MCF 10A (cell line): ENCODE measurements at regions not wholly inside any gene's neighbourhood (a gene's known extent, or its start where the extent isn't known, plus 50 kb on each side); places are given as distances from the start of the nearest gene placed in this dataset.
"Not testable (repeated sequence)": the region's sequence is repeated elsewhere in the genome, so short reads cannot be mapped to it uniquely, and the experiment has no call there.

ENCODE experiments used
- BruUV-seq: library from RNA; stranded (reverse); fragments of 400-500 nt; replicated peaks from 2 replicates; lab custom pipeline; 2021; lab: Mats Ljungman, UMichigan
- CTCF ChIA-PET: fragments of 300-600 bp; sonication (Branson Sonifier 250); formaldehyde crosslinking; extraction: SDS; loops from one replicate; lab custom pipeline; 2021; ENCODE audit warnings: antibody characterized with exemption, inconsistent platforms; lab: Yijun Ruan, JAX
- POLR2A ChIA-PET: fragments of 300-600, 350-650 bp; sonication (Branson Sonifier 250); formaldehyde crosslinking; extraction: SDS; loops from one replicate; lab custom pipeline; 2020; ENCODE audit warnings: antibody characterized with exemption, inconsistent platforms; lab: Yijun Ruan, JAX
- DNase-seq: peaks from one replicate; pipeline ENCODE4 v3.0.0-alpha.2; 2018; ENCODE audit not compliant: unreplicated experiment
- H3K27ac Mint-ChIP-seq: one replicate; pipeline ENCODE4 v1.8.0; 2022; ENCODE audit warnings: mild to moderate bottlenecking, low read depth, mixed read lengths; ENCODE audit not compliant: unreplicated experiment
- H3K27me3 Mint-ChIP-seq: one replicate; pipeline ENCODE4 v1.8.0; 2022; ENCODE audit warnings: mixed read lengths; ENCODE audit not compliant: insufficient read depth, unreplicated experiment
- H3K36me3 Mint-ChIP-seq: one replicate; pipeline ENCODE4 v1.8.0; 2022; ENCODE audit warnings: mild to moderate bottlenecking, moderate library complexity, mixed read lengths; ENCODE audit not compliant: insufficient read depth, unreplicated experiment
- H3K4me1 Mint-ChIP-seq: one replicate; pipeline ENCODE4 v1.8.0; 2022; ENCODE audit warnings: mixed read lengths; ENCODE audit not compliant: insufficient read depth, unreplicated experiment
- H3K4me3 Mint-ChIP-seq: one replicate; pipeline ENCODE4 v1.8.0; 2022; ENCODE audit warnings: mild to moderate bottlenecking, moderate library complexity, mixed read lengths; ENCODE audit not compliant: unreplicated experiment
- H3K9me3 Mint-ChIP-seq: one replicate; pipeline ENCODE4 v1.8.0; 2022; ENCODE audit warnings: mixed read lengths; ENCODE audit not compliant: unreplicated experiment
- intact Hi-C: fragments of 100-400 bp; cut with micrococcal nuclease; formaldehyde crosslinking; loops from 2 replicates; pipeline ENCODE4 v1.14.1; 2022
- TF ChIP-seq, protein P1 (sequence below): fragments of 200-600 bp; IDR thresholded peaks from one replicate; pipeline ENCODE4 v1.8.0; 2022; ENCODE audit warnings: antibody characterized with exemption, mild to moderate bottlenecking; ENCODE audit not compliant: unreplicated experiment

DNA sequence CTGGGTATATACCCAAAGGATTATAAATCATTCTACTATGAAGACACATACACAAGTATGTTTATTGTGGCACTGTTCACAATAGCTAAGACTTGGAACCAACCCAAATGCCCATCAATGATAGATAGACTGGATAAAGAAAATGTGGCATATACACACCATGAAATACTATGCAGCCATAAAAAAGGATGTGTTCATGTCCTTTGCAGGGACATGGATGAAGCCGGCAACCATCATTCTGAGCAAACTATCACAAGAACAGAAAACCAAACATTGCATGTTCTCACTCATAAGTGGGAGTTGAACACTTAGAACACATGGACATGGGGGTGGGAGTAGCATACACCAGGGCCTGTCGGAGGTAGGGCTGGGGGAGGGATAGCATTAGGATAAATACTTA is 94.6 kb upstream of the TBX22 start:
- CTCF ChIA-PET, POLR2A ChIA-PET, DNase-seq, H3K36me3 Mint-ChIP-seq, H3K27me3 Mint-ChIP-seq, intact Hi-C loops, H3K4me3 Mint-ChIP-seq, BruUV-seq, H3K27ac Mint-ChIP-seq, H3K4me1 Mint-ChIP-seq: not testable (repeated sequence)
- peaks cover 54% of the 10 kb centered on the region for H3K9me3 Mint-ChIP-seq

DNA sequence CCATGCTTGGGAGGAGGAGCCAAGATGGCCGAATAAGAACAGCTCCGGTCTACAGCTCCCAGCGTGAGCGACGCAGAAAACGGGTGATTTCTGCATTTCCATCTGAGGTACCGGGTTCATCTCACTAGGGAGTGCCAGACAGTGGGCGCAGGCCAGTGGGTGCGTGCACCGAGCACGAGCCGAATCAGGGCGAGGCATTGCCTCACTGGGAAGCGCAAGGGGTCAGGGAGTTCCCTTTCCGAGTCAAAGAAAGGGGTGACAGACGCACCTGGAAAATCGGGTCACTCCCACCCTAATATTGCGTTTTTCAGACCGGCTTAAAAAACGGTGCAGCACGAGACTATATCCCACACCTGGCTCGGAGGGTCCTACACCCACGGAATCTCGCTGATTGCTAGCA is 87.8 kb upstream of the TBX22 start:
- H3K9me3 Mint-ChIP-seq = peaks cover 28% of the 10 kb centered on the region
- H3K4me1 Mint-ChIP-seq, POLR2A ChIA-PET, H3K4me3 Mint-ChIP-seq, CTCF ChIA-PET, H3K36me3 Mint-ChIP-seq, DNase-seq, BruUV-seq, intact Hi-C loops, H3K27ac Mint-ChIP-seq, H3K27me3 Mint-ChIP-seq: not testable (repeated sequence)

DNA sequence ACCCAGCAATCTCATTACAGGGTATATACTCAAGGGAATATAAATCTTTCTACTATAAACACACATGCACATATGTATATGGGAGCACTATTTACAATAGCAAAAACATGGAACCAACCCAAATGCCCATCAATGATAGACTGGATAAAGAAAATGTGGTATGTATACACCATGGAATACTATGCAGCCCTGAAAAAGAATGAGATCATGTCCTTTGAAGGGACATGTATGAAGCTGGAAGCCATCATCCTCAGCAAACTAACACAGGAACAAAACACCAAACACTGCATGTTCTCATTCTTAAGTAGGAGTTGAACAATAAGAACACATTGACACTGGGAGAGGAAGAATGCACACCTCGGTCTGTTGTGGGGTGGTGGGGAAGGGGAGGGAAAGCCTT is 80.6 kb upstream of the TBX22 start:
- no peak overlapping the region for H3K27ac Mint-ChIP-seq
- H3K4me3 Mint-ChIP-seq = no peak overlapping the region
- CTCF ChIA-PET = no interaction called here
- H3K4me1 Mint-ChIP-seq = no peaks in the 10 kb centered on the region
- no peaks in the 10 kb centered on the region for H3K9me3 Mint-ChIP-seq
- DNase-seq = no peak
- POLR2A ChIA-PET = no interaction called here
- no TSS peak for BruUV-seq
- intact Hi-C loops = no loop called here
- H3K27me3 Mint-ChIP-seq = no peaks in the 10 kb centered on the region
- H3K36me3 Mint-ChIP-seq = no peaks in the 10 kb centered on the region
- TF ChIP-seq, protein P1, sequence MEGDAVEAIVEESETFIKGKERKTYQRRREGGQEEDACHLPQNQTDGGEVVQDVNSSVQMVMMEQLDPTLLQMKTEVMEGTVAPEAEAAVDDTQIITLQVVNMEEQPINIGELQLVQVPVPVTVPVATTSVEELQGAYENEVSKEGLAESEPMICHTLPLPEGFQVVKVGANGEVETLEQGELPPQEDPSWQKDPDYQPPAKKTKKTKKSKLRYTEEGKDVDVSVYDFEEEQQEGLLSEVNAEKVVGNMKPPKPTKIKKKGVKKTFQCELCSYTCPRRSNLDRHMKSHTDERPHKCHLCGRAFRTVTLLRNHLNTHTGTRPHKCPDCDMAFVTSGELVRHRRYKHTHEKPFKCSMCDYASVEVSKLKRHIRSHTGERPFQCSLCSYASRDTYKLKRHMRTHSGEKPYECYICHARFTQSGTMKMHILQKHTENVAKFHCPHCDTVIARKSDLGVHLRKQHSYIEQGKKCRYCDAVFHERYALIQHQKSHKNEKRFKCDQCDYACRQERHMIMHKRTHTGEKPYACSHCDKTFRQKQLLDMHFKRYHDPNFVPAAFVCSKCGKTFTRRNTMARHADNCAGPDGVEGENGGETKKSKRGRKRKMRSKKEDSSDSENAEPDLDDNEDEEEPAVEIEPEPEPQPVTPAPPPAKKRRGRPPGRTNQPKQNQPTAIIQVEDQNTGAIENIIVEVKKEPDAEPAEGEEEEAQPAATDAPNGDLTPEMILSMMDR = no peak

DNA sequence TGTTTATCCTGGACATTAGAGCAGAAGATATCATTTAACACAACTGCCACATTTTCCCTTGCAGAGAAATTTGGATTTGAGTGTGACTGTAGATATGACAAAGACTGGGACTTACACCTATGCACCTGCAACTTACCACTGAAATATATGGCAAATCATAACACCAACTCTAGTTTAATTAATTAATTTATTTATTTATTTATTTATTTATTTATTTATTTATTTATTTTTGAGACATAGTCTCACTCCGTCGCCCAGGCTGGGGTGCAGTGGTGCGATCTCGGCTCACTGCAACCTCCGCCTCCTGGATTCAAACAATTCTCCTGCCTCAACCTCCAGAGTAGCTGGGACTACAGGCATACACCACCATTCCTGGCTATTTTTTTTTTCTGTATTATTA is 50.4 kb upstream of the TBX22 start:
- H3K36me3 Mint-ChIP-seq, H3K4me3 Mint-ChIP-seq, H3K27me3 Mint-ChIP-seq, BruUV-seq, POLR2A ChIA-PET, H3K4me1 Mint-ChIP-seq, DNase-seq, H3K27ac Mint-ChIP-seq, intact Hi-C loops: not testable (repeated sequence)
- CTCF ChIA-PET = interaction anchor here (0.6 kb wide), 1 partner anchor 16 kb away, joined by 4 read pairs; no protein-coding TSS in a partner anchor
- H3K9me3 Mint-ChIP-seq = peaks cover 22% of the 10 kb centered on the region
